ENCODE measurements at regions not wholly inside any gene's neighbourhood (a gene's known extent, or its start where the extent isn't known, plus 50 kb on each side); places are given as distances from the start of the nearest gene placed in this dataset.
"Not testable (repeated sequence)": the region's sequence is repeated elsewhere in the genome, so short reads cannot be mapped to it uniquely, and the experiment has no call there.

- peaks cover 0 to 3% (median 0%) of the 10 kb centered on the region in 12 donors for H3K9me3 ChIP-seq
- intact Hi-C loops (cut with DNase I): no loop called here
- H3K27ac ChIP-seq: no peak overlapping the region
- no peaks in the 10 kb centered on the region for H3K4me1 ChIP-seq
- no peak for ATAC-seq
- H3K4me3 ChIP-seq: no peak overlapping the region
- H3K27me3 ChIP-seq: no peaks in the 10 kb centered on the region
- DNase-seq: no peak
- TF ChIP-seq CTCF (IDR thresholded peaks at IDR 0.05) (no peak), POLR2A (IDR thresholded peaks at IDR 0.05) (no peak)
- no peaks in the 10 kb centered on the region for H3K36me3 ChIP-seq
Observed at GRCh38 chr18:42374961-42375360, 419.9 kb downstream of the PIK3C3 start.

- 50 to 68% (median 60%) methylated on average over 1 of the region's 1 CpG for WGBS, 4 donors
- H3K27ac ChIP-seq; H3K27me3 ChIP-seq; H3K4me1 ChIP-seq; DNase-seq; H3K36me3 ChIP-seq; H3K9me3 ChIP-seq; ATAC-seq; intact Hi-C loops (cut with DNase I); H3K4me3 ChIP-seq: not testable (repeated sequence)
Observed at GRCh38 chr18:42378854-42379253, 423.8 kb downstream of the PIK3C3 start.

- not testable (repeated sequence) for H3K27ac ChIP-seq, ATAC-seq
Observed at GRCh38 chr18:42381236-42381635, 426.2 kb downstream of the PIK3C3 start.

GRCh38 chr18:42392416-42392815 lies 437.4 kb downstream of the PIK3C3 start:
- Histone ChIP-seq H3K27me3 (no peaks in the 10 kb centered on the region), H3K4me1 (no peaks in the 10 kb centered on the region), H3K4me3 (no peak overlapping the region), H3K27ac (no peak overlapping the region), H3K9me3 (no peaks in the 10 kb centered on the region), H3K36me3 (no peaks in the 10 kb centered on the region)
- no peak for DNase-seq
- intact Hi-C loops (cut with DNase I): no loop called here
- no peak for TF ChIP-seq CTCF (IDR thresholded peaks at IDR 0.05)
- TF ChIP-seq POLR2A (IDR thresholded peaks at IDR 0.05): no peak
- 15 to 24% (median 18%) methylated on average over 1 of the region's 1 CpG for WGBS, 4 donors
- ATAC-seq: no peak

More at GRCh38 chr18:42381236-42381635, 426.2 kb downstream of the PIK3C3 start:
- H3K4me3 ChIP-seq; DNase-seq; H3K27me3 ChIP-seq; H3K9me3 ChIP-seq; H3K36me3 ChIP-seq; intact Hi-C loops (cut with DNase I); H3K4me1 ChIP-seq: not testable (repeated sequence)
- 76 to 92% (median 89%) methylated on average over 4 to 8 of the region's 8 CpGs for WGBS, 4 donors

- Histone ChIP-seq H3K27ac (no peak overlapping the region), H3K9me3 (no peaks in the 10 kb centered on the region), H3K4me1 (no peaks in the 10 kb centered on the region), H3K36me3 (no peaks in the 10 kb centered on the region), H3K4me3 (no peak overlapping the region), H3K27me3 (no peaks in the 10 kb centered on the region)
- DNase-seq: no peak
- WGBS, 4 donors: 76 to 86% (median 81%) methylated on average over 3 of the region's 3 CpGs
- ATAC-seq: no peak
- intact Hi-C loops (cut with DNase I): no loop called here
- TF ChIP-seq POLR2A (IDR thresholded peaks at IDR 0.05) (no peak), CTCF (IDR thresholded peaks at IDR 0.05) (no peak)
Observed at GRCh38 chr18:42392926-42393325, 437.9 kb downstream of the PIK3C3 start.

All from heart left ventricle (tissue), 16 donors.